H4 (cell line): ENCODE measurements at regions not wholly inside any gene's neighbourhood (a gene's known extent, or its start where the extent isn't known, plus 50 kb on each side); places are given as distances from the start of the nearest gene placed in this dataset.

Experiments used
- DNase-seq: peaks from one replicate; pipeline ENCODE4 v3.0.0-alpha.2; 2015; ENCODE audit warnings: low spot score

- DNase-seq, result no peak
Measured at GRCh38 chr6:156725712-156726111, 51.5 kb upstream of the ARID1B start.

- no peak for DNase-seq
Measured at GRCh38 chr6:156720691-156721685, 56.2 kb upstream of the ARID1B start.

GRCh38 chr6:156719720-156720563 lies 57.2 kb upstream of the ARID1B start:
- peak; percentile 78 for DNase-seq

- DNase-seq, result no peak
Measured at GRCh38 chr6:156719395-156719719, 57.8 kb upstream of the ARID1B start.

- DNase-seq, result peak; percentile 70
Measured at GRCh38 chr6:156718647-156719394, 58.4 kb upstream of the ARID1B start.

- no peak for DNase-seq
Measured at GRCh38 chr6:156717542-156717941, 59.6 kb upstream of the ARID1B start.

GRCh38 chr6:156715839-156716238 lies 61.3 kb upstream of the ARID1B start:
- DNase-seq, result no peak

GRCh38 chr6:156713548-156713947 lies 63.6 kb upstream of the ARID1B start:
- no peak for DNase-seq

GRCh38 chr6:156710479-156710878 lies 66.7 kb upstream of the ARID1B start:
- peak; percentile 18 for DNase-seq

GRCh38 chr6:156707818-156708217 lies 69.4 kb upstream of the ARID1B start:
- DNase-seq, result no peak

GRCh38 chr6:156703719-156704118 lies 73.5 kb upstream of the ARID1B start:
- no peak for DNase-seq

- DNase-seq, result no peak
Measured at GRCh38 chr6:156701966-156702365, 75.2 kb upstream of the ARID1B start.

GRCh38 chr6:156700440-156701057 lies 76.6 kb upstream of the ARID1B start:
- DNase-seq, result no peak

GRCh38 chr6:156699935-156700334 lies 77.2 kb upstream of the ARID1B start:
- DNase-seq, result no peak

GRCh38 chr6:156699017-156699421 lies 78.2 kb upstream of the ARID1B start:
- DNase-seq, result peak; percentile 15

- no peak for DNase-seq
Measured at GRCh38 chr6:156698239-156699016, 78.8 kb upstream of the ARID1B start.

GRCh38 chr6:156697225-156697830 lies 79.8 kb upstream of the ARID1B start:
- no peak for DNase-seq

GRCh38 chr6:156695742-156696141 lies 81.4 kb upstream of the ARID1B start:
- DNase-seq, result no peak

- no peak for DNase-seq
Measured at GRCh38 chr6:156694679-156695078, 82.5 kb upstream of the ARID1B start.

GRCh38 chr6:156691018-156691417 lies 86.2 kb upstream of the ARID1B start:
- DNase-seq, result no peak
